Inflammatory macrophage (primary cell): ENCODE measurements at regions not wholly inside any gene's neighbourhood (a gene's known extent, or its start where the extent isn't known, plus 50 kb on each side); places are given as distances from the start of the nearest gene placed in this dataset.
"Not testable (repeated sequence)": the region's sequence is repeated elsewhere in the genome, so short reads cannot be mapped to it uniquely, and the experiment has no call there.

Experiments used
- DNase-seq, 2 donors: peaks; one replicate each; pipeline ENCODE4 v3.0.0-alpha.2; 2020 to 2022

GRCh38 chr4:115580901-115581300 lies 467.5 kb upstream of the NDST4 start:
- DNase-seq: no peak

GRCh38 chr4:115575851-115576250 lies 462.4 kb upstream of the NDST4 start:
- no peak for DNase-seq

- no peak for DNase-seq
Observed at GRCh38 chr4:115562506-115562905, 449.1 kb upstream of the NDST4 start.

- DNase-seq: no peak
Observed at GRCh38 chr4:115548123-115548522, 434.7 kb upstream of the NDST4 start.

GRCh38 chr4:115537387-115537786 lies 424.0 kb upstream of the NDST4 start:
- peak in 1 of 2 donors; percentile 14 for DNase-seq

- DNase-seq: no peak
Observed at GRCh38 chr4:115529126-115529525, 415.7 kb upstream of the NDST4 start.

- not testable (repeated sequence) for DNase-seq
Observed at GRCh38 chr4:115519476-115519875, 406.1 kb upstream of the NDST4 start.

GRCh38 chr4:115515772-115516171 lies 402.4 kb upstream of the NDST4 start:
- DNase-seq: no peak

- DNase-seq: peak in 1 of 2 donors; percentile 6
Observed at GRCh38 chr4:115515366-115515765, 401.9 kb upstream of the NDST4 start.

- DNase-seq: no peak
Observed at GRCh38 chr4:115514675-115515074, 401.3 kb upstream of the NDST4 start.

- DNase-seq: no peak
Observed at GRCh38 chr4:115505326-115505725, 391.9 kb upstream of the NDST4 start.

- no peak for DNase-seq
Observed at GRCh38 chr4:115501656-115502055, 388.2 kb upstream of the NDST4 start.

- DNase-seq: not testable (repeated sequence)
Observed at GRCh38 chr4:115493770-115494169, 380.4 kb upstream of the NDST4 start.

- no peak for DNase-seq
Observed at GRCh38 chr4:115491686-115492085, 378.3 kb upstream of the NDST4 start.

GRCh38 chr4:115489279-115489678 lies 375.9 kb upstream of the NDST4 start:
- DNase-seq: no peak

GRCh38 chr4:115485402-115485801 lies 372.0 kb upstream of the NDST4 start:
- no peak for DNase-seq

GRCh38 chr4:115484479-115484878 lies 371.1 kb upstream of the NDST4 start:
- DNase-seq: peak in 1 of 2 donors; percentile 9

- no peak for DNase-seq
Observed at GRCh38 chr4:115470763-115471162, 357.3 kb upstream of the NDST4 start.

GRCh38 chr4:115459301-115459700 lies 345.9 kb upstream of the NDST4 start:
- DNase-seq: not testable (repeated sequence)

GRCh38 chr4:115456231-115456630 lies 342.8 kb upstream of the NDST4 start:
- no peak for DNase-seq

GRCh38 chr4:115454228-115454627 lies 340.8 kb upstream of the NDST4 start:
- no peak for DNase-seq

- no peak for DNase-seq
Observed at GRCh38 chr4:115453416-115453815, 340.0 kb upstream of the NDST4 start.

GRCh38 chr4:115452229-115452628 lies 338.8 kb upstream of the NDST4 start:
- DNase-seq: not testable (repeated sequence)

GRCh38 chr4:115437739-115438138 lies 324.3 kb upstream of the NDST4 start:
- DNase-seq: no peak

- no peak for DNase-seq
Observed at GRCh38 chr4:115433491-115433890, 320.1 kb upstream of the NDST4 start.

GRCh38 chr4:115430024-115430423 lies 316.6 kb upstream of the NDST4 start:
- DNase-seq: no peak
